ENCODE measurements at regions not wholly inside any gene's neighbourhood (a gene's known extent, or its start where the extent isn't known, plus 50 kb on each side); places are given as distances from the start of the nearest gene placed in this dataset.

DNA sequence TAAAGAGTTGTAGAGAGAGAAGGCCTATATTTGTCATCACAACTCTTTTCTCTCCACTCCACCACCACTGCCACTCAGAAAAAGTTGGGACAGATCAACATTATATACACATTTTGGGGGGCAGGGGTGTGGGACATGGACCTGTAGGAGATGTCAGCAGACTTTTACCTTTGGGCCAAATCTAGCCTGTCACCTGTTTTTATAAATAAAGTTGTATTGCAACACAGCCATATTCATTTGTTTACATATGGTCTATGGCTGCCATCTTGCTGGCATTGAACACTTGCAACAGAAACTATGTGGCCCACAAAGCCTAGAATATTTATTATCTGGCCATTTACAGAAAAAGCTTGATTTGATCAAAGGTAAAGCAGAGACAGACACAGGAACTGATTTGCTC, 250.7 kb downstream of the BTG1 start:
- TF ChIP-seq CTCF (IDR thresholded peaks at IDR 0.05; ENCODE audit: insufficient read depth, low read depth, low read length, missing control alignments): no peak
- DNase-seq (ENCODE audit: low read depth): no peak
- no peak overlapping the region for H3K4me3 ChIP-seq (ENCODE audit: low read depth, low read length)

DNA sequence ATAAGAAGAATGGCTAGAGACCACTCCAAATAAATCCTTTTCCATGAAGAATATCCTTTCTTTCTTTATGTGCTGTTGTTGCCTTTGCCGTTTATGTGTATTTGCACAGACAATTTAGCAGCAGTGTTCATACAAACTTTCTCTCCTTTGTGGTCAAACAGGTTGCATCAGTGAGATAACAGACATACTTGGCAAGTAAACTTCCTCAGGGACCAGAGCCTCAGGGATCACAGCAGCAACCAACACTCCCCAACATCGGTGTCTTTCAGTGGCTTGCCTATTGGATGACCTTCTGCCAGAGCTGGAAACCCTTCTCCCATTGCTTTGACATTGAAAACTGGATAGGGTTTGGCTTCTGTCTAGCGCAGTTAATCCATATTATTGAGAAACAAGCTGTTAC, 252.2 kb downstream of the BTG1 start:
- no peak overlapping the region for H3K4me3 ChIP-seq (ENCODE audit: low read depth, low read length)
- DNase-seq (ENCODE audit: low read depth): no peak
- TF ChIP-seq CTCF (IDR thresholded peaks at IDR 0.05; ENCODE audit: insufficient read depth, low read depth, low read length, missing control alignments): no peak

GRCh38 chr12:91892081-91892855, 253.4 kb downstream of the BTG1 start:
- no peak overlapping the region for H3K4me3 ChIP-seq (ENCODE audit: low read depth, low read length)
- DNase-seq (ENCODE audit: low read depth): no peak
- TF ChIP-seq CTCF (IDR thresholded peaks at IDR 0.05; ENCODE audit: insufficient read depth, low read depth, low read length, missing control alignments): no peak

DNA sequence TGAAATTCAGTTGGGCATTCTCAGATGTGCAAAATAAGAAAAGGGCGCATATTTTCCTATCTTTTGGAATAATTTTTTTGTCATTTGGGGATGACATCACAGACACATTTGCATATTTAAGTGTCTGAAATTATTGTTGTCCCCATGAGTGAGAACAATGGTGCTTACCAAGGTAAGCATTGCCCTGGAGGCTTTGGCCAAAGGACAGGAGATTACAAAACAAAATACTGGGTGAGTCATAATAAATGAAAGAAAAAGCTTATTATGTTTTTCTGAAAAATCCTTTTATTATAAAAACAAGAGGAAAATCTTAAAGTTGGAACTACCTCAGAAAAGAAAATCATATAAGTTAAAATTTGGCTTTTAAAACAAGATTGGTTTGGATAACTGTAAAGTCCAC, 254.9 kb downstream of the BTG1 start:
- no peak for TF ChIP-seq CTCF (IDR thresholded peaks at IDR 0.05; ENCODE audit: insufficient read depth, low read depth, low read length, missing control alignments)
- no peak overlapping the region for H3K4me3 ChIP-seq (ENCODE audit: low read depth, low read length)
- DNase-seq (ENCODE audit: low read depth): no peak

- DNase-seq (ENCODE audit: low read depth): no peak
- no peak for TF ChIP-seq CTCF (IDR thresholded peaks at IDR 0.05; ENCODE audit: insufficient read depth, low read depth, low read length, missing control alignments)
- no peak overlapping the region for H3K4me3 ChIP-seq (ENCODE audit: low read depth, low read length)
These were observed 255.7 kb downstream of the BTG1 start for GRCh38 chr12:91889910-91890309.

GRCh38 chr12:91889059-91889458, 256.6 kb downstream of the BTG1 start:
- no peak for DNase-seq (ENCODE audit: low read depth)

More at GRCh38 chr12:91889059-91889458, 256.6 kb downstream of the BTG1 start:
- no peak overlapping the region for H3K4me3 ChIP-seq (ENCODE audit: low read depth, low read length)
- TF ChIP-seq CTCF (IDR thresholded peaks at IDR 0.05; ENCODE audit: insufficient read depth, low read depth, low read length, missing control alignments): no peak
